WTC11 (cell line): ENCODE measurements at regions not wholly inside any gene's neighbourhood (a gene's known extent, or its start where the extent isn't known, plus 50 kb on each side); places are given as distances from the start of the nearest gene placed in this dataset.

Experiments used
- ATAC-seq: fragments of 200-7000 bp; cut with Tn5 transposase; 2 replicates; pipeline ENCODE4 v1.10.0; 2021; ENCODE audit warnings: mild to moderate bottlenecking, moderate library complexity
- CTCF ChIA-PET: fragments of 300-600 bp; sonication (Branson Sonifier 250); formaldehyde crosslinking; loops from one replicate; lab custom pipeline; 2021; ENCODE audit warnings: antibody characterized with exemption; lab: Charles Lee
- POLR2A ChIA-PET: fragments of 350-600 bp; sonication (Branson Sonifier 250); formaldehyde crosslinking; loops from one replicate; lab custom pipeline; 2021; ENCODE audit warnings: antibody characterized with exemption; lab: Charles Lee
- DNase-seq: peaks from one replicate; pipeline ENCODE4 v3.0.0; 2021; ENCODE audit warnings: low spot score
- H3K27ac Mint-ChIP-seq: 2 replicates; pipeline ENCODE4 v1.8.0; 2021; ENCODE audit warnings: mixed read lengths
- H3K27me3 Mint-ChIP-seq: 2 replicates; pipeline ENCODE4 v1.8.0; 2021; ENCODE audit warnings: low read depth, mild to moderate bottlenecking, moderate library complexity, mixed read lengths
- H3K36me3 Mint-ChIP-seq: 2 replicates; pipeline ENCODE4 v1.8.0; 2021; ENCODE audit warnings: mixed read lengths
- H3K4me1 Mint-ChIP-seq: 2 replicates; pipeline ENCODE4 v1.8.0; 2022; ENCODE audit warnings: mixed read lengths
- H3K4me3 Mint-ChIP-seq: 2 replicates; pipeline ENCODE4 v1.8.0; 2021; ENCODE audit warnings: mild to moderate bottlenecking, moderate library complexity, mixed read lengths
- H3K9me3 Mint-ChIP-seq: 2 replicates; pipeline ENCODE4 v1.8.0; 2021; ENCODE audit warnings: mixed read lengths
- CBFB ChIP-seq: sonication (generic); formaldehyde crosslinking; IDR thresholded peaks from 2 replicates; pipeline ENCODE4 v1.8.1; 2022; ENCODE audit warnings: mild to moderate bottlenecking, low read depth, missing genetic modification reagents
- CREB1 ChIP-seq: sonication (generic); formaldehyde crosslinking; IDR thresholded peaks from 2 replicates; pipeline ENCODE4 v1.8.0; 2023; ENCODE audit warnings: mild to moderate bottlenecking, missing genetic modification reagents
- CREM ChIP-seq: sonication (generic); formaldehyde crosslinking; IDR thresholded peaks from 2 replicates; pipeline ENCODE4 v1.8.1; 2022; ENCODE audit warnings: mild to moderate bottlenecking, missing genetic modification reagents, moderate library complexity
- EMX1 ChIP-seq: fragments of 250-450 bp; sonication (Bioruptor Pico); IDR thresholded peaks from 2 replicates; pipeline ENCODE4 v1.8.0; 2021; ENCODE audit warnings: mild to moderate bottlenecking
- ESRRA ChIP-seq: sonication (generic); formaldehyde crosslinking; IDR thresholded peaks from 2 replicates; pipeline ENCODE4 v1.8.1; 2022; ENCODE audit warnings: mild to moderate bottlenecking, missing genetic modification reagents, borderline replicate concordance
- NR1H2 ChIP-seq: sonication (generic); formaldehyde crosslinking; IDR thresholded peaks from 2 replicates; pipeline ENCODE4 v1.9.0; 2021; ENCODE audit warnings: mild to moderate bottlenecking, moderate library complexity, missing genetic modification reagents
- SP1 ChIP-seq: sonication (generic); formaldehyde crosslinking; conservative IDR thresholded peaks from 2 replicates; pipeline ENCODE4 v1.8.1; 2022; ENCODE audit warnings: missing genetic modification reagents
- TP53 ChIP-seq: sonication (generic); formaldehyde crosslinking; IDR thresholded peaks from 2 replicates; pipeline ENCODE4 v1.8.1; 2023; ENCODE audit warnings: mild to moderate bottlenecking, missing genetic modification reagents
- ZNF121 ChIP-seq: sonication (generic); formaldehyde crosslinking; IDR thresholded peaks from 2 replicates; pipeline ENCODE4 v1.8.0; 2023; ENCODE audit warnings: missing genetic modification reagents
- ZNF396 ChIP-seq: fragments of 250-450 bp; sonication (Bioruptor Pico); IDR thresholded peaks from 2 replicates; pipeline ENCODE4 v1.8.0; 2021; ENCODE audit warnings: mild to moderate bottlenecking, moderate library complexity, borderline replicate concordance
- TF ChIP-seq, protein P1 (sequence below): sonication (generic); formaldehyde crosslinking; IDR thresholded peaks from 2 replicates; pipeline ENCODE4 v1.8.0; 2022; ENCODE audit warnings: missing genetic modification reagents
- TF ChIP-seq, protein P2 (sequence below): sonication (generic); formaldehyde crosslinking; IDR thresholded peaks from 2 replicates; pipeline ENCODE4 v1.8.0; 2023; ENCODE audit warnings: missing genetic modification reagents
- TF ChIP-seq, protein P3 (sequence below): sonication (generic); formaldehyde crosslinking; IDR thresholded peaks from 2 replicates; pipeline ENCODE4 v1.8.1; 2022; ENCODE audit warnings: mild to moderate bottlenecking, missing genetic modification reagents, moderate library complexity, borderline replicate concordance
- TF ChIP-seq, protein P4 (sequence below): sonication (generic); formaldehyde crosslinking; conservative IDR thresholded peaks from 2 replicates; pipeline ENCODE4 v1.8.1; 2022; ENCODE audit warnings: mild to moderate bottlenecking, missing genetic modification reagents
- TF ChIP-seq, protein P5 (sequence below): sonication (generic); formaldehyde crosslinking; IDR thresholded peaks from 2 replicates; pipeline ENCODE4 v1.8.0; 2022; ENCODE audit warnings: mild to moderate bottlenecking, missing genetic modification reagents
- TF ChIP-seq, protein P6 (sequence below): fragments of 250-450 bp; sonication (Bioruptor Pico); IDR thresholded peaks from 2 replicates; pipeline ENCODE4 v1.9.0; 2021; ENCODE audit warnings: mild to moderate bottlenecking, borderline replicate concordance
- TF ChIP-seq, protein P7 (sequence below): sonication (generic); formaldehyde crosslinking; IDR thresholded peaks from 2 replicates; pipeline ENCODE4 v1.8.0; 2022; ENCODE audit warnings: mild to moderate bottlenecking, missing genetic modification reagents
- TF ChIP-seq, protein P8 (sequence below): sonication (generic); formaldehyde crosslinking; IDR thresholded peaks from 2 replicates; pipeline ENCODE4 v1.8.0; 2022; ENCODE audit warnings: mild to moderate bottlenecking, missing genetic modification reagents

DNA sequence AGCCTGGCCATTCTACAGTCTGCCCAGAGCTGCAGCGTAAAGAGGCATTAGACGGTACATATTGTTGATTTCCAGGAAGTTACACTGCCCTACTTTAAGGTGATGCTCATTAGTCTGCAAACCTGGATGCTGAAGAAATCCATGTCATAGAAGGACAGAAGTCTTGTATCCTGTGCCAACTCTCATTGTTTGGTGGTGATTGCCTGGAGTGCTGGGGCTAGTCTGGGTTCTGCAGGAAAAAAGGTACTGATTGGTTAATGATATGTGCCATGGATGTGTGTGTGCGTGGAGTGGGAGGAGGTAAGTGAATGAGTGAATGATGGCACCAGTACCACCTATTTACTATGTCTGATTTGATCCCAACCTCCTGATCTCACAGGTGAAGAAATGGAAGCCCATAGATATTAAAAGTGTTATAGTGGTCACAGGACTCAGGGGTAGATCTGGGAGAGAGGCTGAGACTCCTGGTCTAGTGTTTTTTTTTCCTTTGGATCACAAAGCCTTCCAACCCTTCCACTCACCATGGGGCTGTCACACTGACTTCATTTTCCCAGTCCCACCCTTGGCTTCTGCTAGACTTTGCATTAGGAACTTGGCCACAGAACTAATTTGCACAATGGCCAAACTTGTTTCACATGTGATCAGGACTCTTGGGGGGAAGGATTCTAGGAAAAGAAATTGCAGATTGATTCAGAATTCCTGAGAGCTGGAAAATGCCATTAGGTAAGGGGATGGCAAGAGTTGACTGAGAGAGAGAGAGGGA lies 96.1 kb downstream of the TMX1 start:
- H3K36me3 Mint-ChIP-seq, result no peaks in the 10 kb centered on the region
- H3K4me1 Mint-ChIP-seq, result peaks cover 11% of the 10 kb centered on the region
- no peak for ATAC-seq
- peak overlapping the region; percentile 0; the same call in 1 of the 2 replicates for H3K27ac Mint-ChIP-seq
- H3K4me3 Mint-ChIP-seq, result no peak overlapping the region
- H3K27me3 Mint-ChIP-seq, result no peaks in the 10 kb centered on the region; the same call in 1 of the 2 replicates
- peaks cover 13% of the 10 kb centered on the region for H3K9me3 Mint-ChIP-seq
- ChIA-PET POLR2A (no interaction called here), CTCF (no interaction called here)
- TF ChIP-seq, protein P1, sequence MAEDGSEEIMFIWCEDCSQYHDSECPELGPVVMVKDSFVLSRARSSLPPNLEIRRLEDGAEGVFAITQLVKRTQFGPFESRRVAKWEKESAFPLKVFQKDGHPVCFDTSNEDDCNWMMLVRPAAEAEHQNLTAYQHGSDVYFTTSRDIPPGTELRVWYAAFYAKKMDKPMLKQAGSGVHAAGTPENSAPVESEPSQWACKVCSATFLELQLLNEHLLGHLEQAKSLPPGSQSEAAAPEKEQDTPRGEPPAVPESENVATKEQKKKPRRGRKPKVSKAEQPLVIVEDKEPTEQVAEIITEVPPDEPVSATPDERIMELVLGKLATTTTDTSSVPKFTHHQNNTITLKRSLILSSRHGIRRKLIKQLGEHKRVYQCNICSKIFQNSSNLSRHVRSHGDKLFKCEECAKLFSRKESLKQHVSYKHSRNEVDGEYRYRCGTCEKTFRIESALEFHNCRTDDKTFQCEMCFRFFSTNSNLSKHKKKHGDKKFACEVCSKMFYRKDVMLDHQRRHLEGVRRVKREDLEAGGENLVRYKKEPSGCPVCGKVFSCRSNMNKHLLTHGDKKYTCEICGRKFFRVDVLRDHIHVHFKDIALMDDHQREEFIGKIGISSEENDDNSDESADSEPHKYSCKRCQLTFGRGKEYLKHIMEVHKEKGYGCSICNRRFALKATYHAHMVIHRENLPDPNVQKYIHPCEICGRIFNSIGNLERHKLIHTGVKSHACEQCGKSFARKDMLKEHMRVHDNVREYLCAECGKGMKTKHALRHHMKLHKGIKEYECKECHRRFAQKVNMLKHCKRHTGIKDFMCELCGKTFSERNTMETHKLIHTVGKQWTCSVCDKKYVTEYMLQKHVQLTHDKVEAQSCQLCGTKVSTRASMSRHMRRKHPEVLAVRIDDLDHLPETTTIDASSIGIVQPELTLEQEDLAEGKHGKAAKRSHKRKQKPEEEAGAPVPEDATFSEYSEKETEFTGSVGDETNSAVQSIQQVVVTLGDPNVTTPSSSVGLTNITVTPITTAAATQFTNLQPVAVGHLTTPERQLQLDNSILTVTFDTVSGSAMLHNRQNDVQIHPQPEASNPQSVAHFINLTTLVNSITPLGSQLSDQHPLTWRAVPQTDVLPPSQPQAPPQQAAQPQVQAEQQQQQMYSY (CRISPR knock-in tag), result no peak
- TF ChIP-seq EMX1 (CRISPR knock-in tag) (no peak), CREM (CRISPR knock-in tag) (no peak), SP1 (CRISPR knock-in tag) (no peak), ESRRA (no peak), CBFB (CRISPR knock-in tag) (no peak), NR1H2 (CRISPR knock-in tag) (no peak)
- TF ChIP-seq, protein P2, sequence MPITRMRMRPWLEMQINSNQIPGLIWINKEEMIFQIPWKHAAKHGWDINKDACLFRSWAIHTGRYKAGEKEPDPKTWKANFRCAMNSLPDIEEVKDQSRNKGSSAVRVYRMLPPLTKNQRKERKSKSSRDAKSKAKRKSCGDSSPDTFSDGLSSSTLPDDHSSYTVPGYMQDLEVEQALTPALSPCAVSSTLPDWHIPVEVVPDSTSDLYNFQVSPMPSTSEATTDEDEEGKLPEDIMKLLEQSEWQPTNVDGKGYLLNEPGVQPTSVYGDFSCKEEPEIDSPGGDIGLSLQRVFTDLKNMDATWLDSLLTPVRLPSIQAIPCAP (CRISPR knock-in tag), result no peak
- TF ChIP-seq, protein P3, sequence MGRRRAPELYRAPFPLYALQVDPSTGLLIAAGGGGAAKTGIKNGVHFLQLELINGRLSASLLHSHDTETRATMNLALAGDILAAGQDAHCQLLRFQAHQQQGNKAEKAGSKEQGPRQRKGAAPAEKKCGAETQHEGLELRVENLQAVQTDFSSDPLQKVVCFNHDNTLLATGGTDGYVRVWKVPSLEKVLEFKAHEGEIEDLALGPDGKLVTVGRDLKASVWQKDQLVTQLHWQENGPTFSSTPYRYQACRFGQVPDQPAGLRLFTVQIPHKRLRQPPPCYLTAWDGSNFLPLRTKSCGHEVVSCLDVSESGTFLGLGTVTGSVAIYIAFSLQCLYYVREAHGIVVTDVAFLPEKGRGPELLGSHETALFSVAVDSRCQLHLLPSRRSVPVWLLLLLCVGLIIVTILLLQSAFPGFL (CRISPR knock-in tag), result no peak
- TF ChIP-seq, protein P4, sequence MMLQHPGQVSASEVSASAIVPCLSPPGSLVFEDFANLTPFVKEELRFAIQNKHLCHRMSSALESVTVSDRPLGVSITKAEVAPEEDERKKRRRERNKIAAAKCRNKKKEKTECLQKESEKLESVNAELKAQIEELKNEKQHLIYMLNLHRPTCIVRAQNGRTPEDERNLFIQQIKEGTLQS (CRISPR knock-in tag), result no peak
- TF ChIP-seq, protein P5, sequence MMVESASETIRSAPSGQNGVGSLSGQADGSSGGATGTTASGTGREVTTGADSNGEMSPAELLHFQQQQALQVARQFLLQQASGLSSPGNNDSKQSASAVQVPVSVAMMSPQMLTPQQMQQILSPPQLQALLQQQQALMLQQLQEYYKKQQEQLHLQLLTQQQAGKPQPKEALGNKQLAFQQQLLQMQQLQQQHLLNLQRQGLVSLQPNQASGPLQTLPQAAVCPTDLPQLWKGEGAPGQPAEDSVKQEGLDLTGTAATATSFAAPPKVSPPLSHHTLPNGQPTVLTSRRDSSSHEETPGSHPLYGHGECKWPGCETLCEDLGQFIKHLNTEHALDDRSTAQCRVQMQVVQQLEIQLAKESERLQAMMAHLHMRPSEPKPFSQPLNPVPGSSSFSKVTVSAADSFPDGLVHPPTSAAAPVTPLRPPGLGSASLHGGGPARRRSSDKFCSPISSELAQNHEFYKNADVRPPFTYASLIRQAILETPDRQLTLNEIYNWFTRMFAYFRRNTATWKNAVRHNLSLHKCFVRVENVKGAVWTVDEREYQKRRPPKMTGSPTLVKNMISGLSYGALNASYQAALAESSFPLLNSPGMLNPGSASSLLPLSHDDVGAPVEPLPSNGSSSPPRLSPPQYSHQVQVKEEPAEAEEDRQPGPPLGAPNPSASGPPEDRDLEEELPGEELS (CRISPR knock-in tag), result no peak
- DNase-seq, result no peak

DNA sequence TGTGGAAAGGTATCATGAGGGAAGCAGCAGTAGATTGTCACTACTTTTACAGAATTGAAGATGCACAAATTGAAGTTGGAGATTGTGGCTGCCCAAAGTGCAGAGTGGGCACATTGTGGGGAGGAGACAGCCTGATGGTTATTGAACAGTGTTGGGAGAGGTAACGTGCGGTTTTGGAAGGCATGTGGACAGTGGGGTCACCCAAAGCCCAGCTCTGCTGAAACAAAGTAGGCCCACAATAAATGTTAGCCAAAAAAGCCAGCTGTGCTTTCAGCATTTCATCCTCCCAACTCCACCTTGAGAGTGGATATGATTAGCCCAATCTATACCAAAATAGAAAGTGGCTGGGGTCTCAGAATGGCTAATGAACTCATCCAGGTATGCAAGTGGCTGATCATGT lies 96.7 kb downstream of the TMX1 start:
- peaks cover 13% of the 10 kb centered on the region for H3K9me3 Mint-ChIP-seq
- peak overlapping the region; percentile 0; the same call in 1 of the 2 replicates for H3K27ac Mint-ChIP-seq
- H3K4me3 Mint-ChIP-seq, result no peak overlapping the region
- ChIA-PET CTCF (interaction anchor here (0.6 kb wide), 1 partner anchor 1563 kb away, joined by 3 read pairs; no protein-coding TSS in a partner anchor), POLR2A (no interaction called here)
- DNase-seq (no peak), ATAC-seq (no peak)
- H3K27me3 Mint-ChIP-seq, result no peaks in the 10 kb centered on the region; the same call in 1 of the 2 replicates
- H3K36me3 Mint-ChIP-seq, result no peaks in the 10 kb centered on the region
- peaks cover 11% of the 10 kb centered on the region for H3K4me1 Mint-ChIP-seq
- TF ChIP-seq ZNF396 (CRISPR knock-in tag) (no peak), TP53 (CRISPR knock-in tag) (no peak), CREB1 (CRISPR knock-in tag) (no peak), CBFB (CRISPR knock-in tag) (no peak), ZNF121 (CRISPR knock-in tag) (no peak)
- TF ChIP-seq, protein P6, sequence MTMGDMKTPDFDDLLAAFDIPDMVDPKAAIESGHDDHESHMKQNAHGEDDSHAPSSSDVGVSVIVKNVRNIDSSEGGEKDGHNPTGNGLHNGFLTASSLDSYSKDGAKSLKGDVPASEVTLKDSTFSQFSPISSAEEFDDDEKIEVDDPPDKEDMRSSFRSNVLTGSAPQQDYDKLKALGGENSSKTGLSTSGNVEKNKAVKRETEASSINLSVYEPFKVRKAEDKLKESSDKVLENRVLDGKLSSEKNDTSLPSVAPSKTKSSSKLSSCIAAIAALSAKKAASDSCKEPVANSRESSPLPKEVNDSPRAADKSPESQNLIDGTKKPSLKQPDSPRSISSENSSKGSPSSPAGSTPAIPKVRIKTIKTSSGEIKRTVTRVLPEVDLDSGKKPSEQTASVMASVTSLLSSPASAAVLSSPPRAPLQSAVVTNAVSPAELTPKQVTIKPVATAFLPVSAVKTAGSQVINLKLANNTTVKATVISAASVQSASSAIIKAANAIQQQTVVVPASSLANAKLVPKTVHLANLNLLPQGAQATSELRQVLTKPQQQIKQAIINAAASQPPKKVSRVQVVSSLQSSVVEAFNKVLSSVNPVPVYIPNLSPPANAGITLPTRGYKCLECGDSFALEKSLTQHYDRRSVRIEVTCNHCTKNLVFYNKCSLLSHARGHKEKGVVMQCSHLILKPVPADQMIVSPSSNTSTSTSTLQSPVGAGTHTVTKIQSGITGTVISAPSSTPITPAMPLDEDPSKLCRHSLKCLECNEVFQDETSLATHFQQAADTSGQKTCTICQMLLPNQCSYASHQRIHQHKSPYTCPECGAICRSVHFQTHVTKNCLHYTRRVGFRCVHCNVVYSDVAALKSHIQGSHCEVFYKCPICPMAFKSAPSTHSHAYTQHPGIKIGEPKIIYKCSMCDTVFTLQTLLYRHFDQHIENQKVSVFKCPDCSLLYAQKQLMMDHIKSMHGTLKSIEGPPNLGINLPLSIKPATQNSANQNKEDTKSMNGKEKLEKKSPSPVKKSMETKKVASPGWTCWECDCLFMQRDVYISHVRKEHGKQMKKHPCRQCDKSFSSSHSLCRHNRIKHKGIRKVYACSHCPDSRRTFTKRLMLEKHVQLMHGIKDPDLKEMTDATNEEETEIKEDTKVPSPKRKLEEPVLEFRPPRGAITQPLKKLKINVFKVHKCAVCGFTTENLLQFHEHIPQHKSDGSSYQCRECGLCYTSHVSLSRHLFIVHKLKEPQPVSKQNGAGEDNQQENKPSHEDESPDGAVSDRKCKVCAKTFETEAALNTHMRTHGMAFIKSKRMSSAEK (CRISPR knock-in tag), result no peak
- TF ChIP-seq, protein P7, sequence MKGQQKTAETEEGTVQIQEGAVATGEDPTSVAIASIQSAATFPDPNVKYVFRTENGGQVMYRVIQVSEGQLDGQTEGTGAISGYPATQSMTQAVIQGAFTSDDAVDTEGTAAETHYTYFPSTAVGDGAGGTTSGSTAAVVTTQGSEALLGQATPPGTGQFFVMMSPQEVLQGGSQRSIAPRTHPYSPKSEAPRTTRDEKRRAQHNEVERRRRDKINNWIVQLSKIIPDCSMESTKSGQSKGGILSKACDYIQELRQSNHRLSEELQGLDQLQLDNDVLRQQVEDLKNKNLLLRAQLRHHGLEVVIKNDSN (CRISPR knock-in tag), result no peak
- TF ChIP-seq, protein P8, sequence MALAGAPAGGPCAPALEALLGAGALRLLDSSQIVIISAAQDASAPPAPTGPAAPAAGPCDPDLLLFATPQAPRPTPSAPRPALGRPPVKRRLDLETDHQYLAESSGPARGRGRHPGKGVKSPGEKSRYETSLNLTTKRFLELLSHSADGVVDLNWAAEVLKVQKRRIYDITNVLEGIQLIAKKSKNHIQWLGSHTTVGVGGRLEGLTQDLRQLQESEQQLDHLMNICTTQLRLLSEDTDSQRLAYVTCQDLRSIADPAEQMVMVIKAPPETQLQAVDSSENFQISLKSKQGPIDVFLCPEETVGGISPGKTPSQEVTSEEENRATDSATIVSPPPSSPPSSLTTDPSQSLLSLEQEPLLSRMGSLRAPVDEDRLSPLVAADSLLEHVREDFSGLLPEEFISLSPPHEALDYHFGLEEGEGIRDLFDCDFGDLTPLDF (CRISPR knock-in tag), result no peak
